ENCODE measurements at regions not wholly inside any gene's neighbourhood (a gene's known extent, or its start where the extent isn't known, plus 50 kb on each side); places are given as distances from the start of the nearest gene placed in this dataset.

DNA sequence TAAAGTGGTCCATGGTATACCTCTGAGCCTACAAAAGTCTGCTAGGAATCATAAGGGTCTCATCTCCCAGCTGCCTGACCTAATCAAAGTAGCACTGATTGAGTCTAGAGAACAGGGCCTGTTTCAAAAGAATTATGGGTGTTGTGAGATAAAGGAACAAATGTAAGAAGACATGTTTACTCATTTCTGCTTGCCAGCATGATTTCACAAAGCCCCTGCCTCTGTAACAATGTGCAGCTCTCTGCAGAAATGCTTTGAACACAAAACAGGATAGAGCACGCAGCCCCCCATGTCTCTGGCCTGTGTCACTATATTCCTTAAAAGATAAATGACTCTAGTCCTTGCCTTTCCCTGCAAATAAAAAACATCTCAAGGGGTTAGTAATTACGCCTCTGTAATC is 94.7 kb upstream of the IGSF10 start:
- Histone ChIP-seq H3K9me3 (ENCODE audit: insufficient read depth, low read length, severe bottlenecking) (no peaks in the 10 kb centered on the region), H3K9ac (ENCODE audit: low read depth, low read length) (no peak overlapping the region), H3K27ac (ENCODE audit: low read length) (no peak overlapping the region), H3K4me1 (ENCODE audit: insufficient read depth, low read length) (peaks cover 17% of the 10 kb centered on the region), H4K20me1 (ENCODE audit: insufficient read depth, low read length) (no peaks in the 10 kb centered on the region), H3K36me3 (ENCODE audit: insufficient read depth, low read length) (no peaks in the 10 kb centered on the region), H2AFZ (ENCODE audit: low read depth, low read length) (no peak overlapping the region), H3K79me2 (ENCODE audit: insufficient read depth, low read length) (no peaks in the 10 kb centered on the region), H3K4me2 (ENCODE audit: insufficient read depth, low read length) (no peak overlapping the region), H3K27me3 (ENCODE audit: insufficient read depth, low read length, poor library complexity) (no peaks in the 10 kb centered on the region), H3K4me3 (ENCODE audit: low read depth in 1 of 2, low read length in 2 of 2) (no peak overlapping the region)
- no peak for TF ChIP-seq EZH2 (IDR thresholded peaks at IDR 0.05; ENCODE audit: borderline replicate concordance, low read depth, low read length, severe bottlenecking)
- no peak for TF ChIP-seq CTCF (IDR thresholded peaks at IDR 0.05; ENCODE audit: borderline replicate concordance, extremely low read depth, low read length, poor library complexity, severe bottlenecking)
- ATAC-seq (ENCODE audit: insufficient read depth, low read depth) = no peak
- DNase-seq = no peak

- Histone ChIP-seq H3K27ac (ENCODE audit: low read length) (no peak overlapping the region), H3K9me3 (ENCODE audit: insufficient read depth, low read length, severe bottlenecking) (no peaks in the 10 kb centered on the region), H3K4me1 (ENCODE audit: insufficient read depth, low read length) (peaks cover 17% of the 10 kb centered on the region), H3K4me2 (ENCODE audit: insufficient read depth, low read length) (no peak overlapping the region), H3K9ac (ENCODE audit: low read depth, low read length) (no peak overlapping the region), H3K4me3 (ENCODE audit: low read depth in 1 of 2, low read length in 2 of 2) (no peak overlapping the region), H2AFZ (ENCODE audit: low read depth, low read length) (no peak overlapping the region), H3K79me2 (ENCODE audit: insufficient read depth, low read length) (no peaks in the 10 kb centered on the region), H3K27me3 (ENCODE audit: insufficient read depth, low read length, poor library complexity) (no peaks in the 10 kb centered on the region), H4K20me1 (ENCODE audit: insufficient read depth, low read length) (no peaks in the 10 kb centered on the region), H3K36me3 (ENCODE audit: insufficient read depth, low read length) (no peaks in the 10 kb centered on the region)
- ATAC-seq (ENCODE audit: insufficient read depth, low read depth) (no peak), DNase-seq (no peak)
- TF ChIP-seq CTCF (IDR thresholded peaks at IDR 0.05; ENCODE audit: borderline replicate concordance, extremely low read depth, low read length, poor library complexity, severe bottlenecking) (no peak), EZH2 (IDR thresholded peaks at IDR 0.05; ENCODE audit: borderline replicate concordance, low read depth, low read length, severe bottlenecking) (no peak)
Measured at GRCh38 chr3:151553888-151554287, 93.0 kb upstream of the IGSF10 start.

DNA sequence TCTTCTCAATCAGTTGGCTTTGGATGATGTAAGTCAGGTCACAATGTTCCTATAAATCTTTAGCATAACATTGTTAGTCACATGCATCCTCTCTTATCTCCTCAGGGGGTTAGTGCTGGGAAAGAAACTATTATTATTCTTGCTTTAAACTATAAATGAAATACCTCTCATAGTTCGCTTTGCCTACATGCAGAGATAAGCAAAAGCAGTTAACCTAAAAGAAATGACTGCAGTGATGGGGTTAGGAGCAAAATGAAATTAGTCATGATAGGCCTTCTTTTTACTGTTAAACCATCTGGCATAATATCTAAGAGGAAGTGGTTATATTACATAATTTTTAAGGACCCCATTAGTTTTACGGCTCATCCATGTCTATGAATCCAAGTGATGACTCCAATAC is 91.7 kb upstream of the IGSF10 start:
- no peaks in the 10 kb centered on the region for H3K79me2 ChIP-seq (ENCODE audit: insufficient read depth, low read length)
- no peak for TF ChIP-seq EZH2 (IDR thresholded peaks at IDR 0.05; ENCODE audit: borderline replicate concordance, low read depth, low read length, severe bottlenecking)
- H3K27me3 ChIP-seq (ENCODE audit: insufficient read depth, low read length, poor library complexity) = no peaks in the 10 kb centered on the region
- H4K20me1 ChIP-seq (ENCODE audit: insufficient read depth, low read length) = no peaks in the 10 kb centered on the region
- ATAC-seq (ENCODE audit: insufficient read depth, low read depth) = no peak
- no peak overlapping the region for H3K4me2 ChIP-seq (ENCODE audit: insufficient read depth, low read length)
- H3K9me3 ChIP-seq (ENCODE audit: insufficient read depth, low read length, severe bottlenecking) = no peaks in the 10 kb centered on the region
- no peak overlapping the region for H3K9ac ChIP-seq (ENCODE audit: low read depth, low read length)
- H3K4me1 ChIP-seq (ENCODE audit: insufficient read depth, low read length) = peaks cover 16% of the 10 kb centered on the region
- H3K27ac ChIP-seq (ENCODE audit: low read length) = peak overlapping the region; percentile 40; the same call in 1 of the 2 replicates
- no peak for DNase-seq
- H3K36me3 ChIP-seq (ENCODE audit: insufficient read depth, low read length) = no peaks in the 10 kb centered on the region
- no peak overlapping the region for H2AFZ ChIP-seq (ENCODE audit: low read depth, low read length)
- H3K4me3 ChIP-seq (ENCODE audit: low read depth in 1 of 2, low read length in 2 of 2) = no peak overlapping the region

- Histone ChIP-seq H3K27ac (ENCODE audit: low read length) (no peak overlapping the region), H4K20me1 (ENCODE audit: insufficient read depth, low read length) (no peaks in the 10 kb centered on the region), H2AFZ (ENCODE audit: low read depth, low read length) (no peak overlapping the region), H3K9ac (ENCODE audit: low read depth, low read length) (no peak overlapping the region), H3K36me3 (ENCODE audit: insufficient read depth, low read length) (no peaks in the 10 kb centered on the region), H3K4me3 (ENCODE audit: low read depth in 1 of 2, low read length in 2 of 2) (no peak overlapping the region), H3K79me2 (ENCODE audit: insufficient read depth, low read length) (no peaks in the 10 kb centered on the region), H3K27me3 (ENCODE audit: insufficient read depth, low read length, poor library complexity) (no peaks in the 10 kb centered on the region), H3K4me2 (ENCODE audit: insufficient read depth, low read length) (no peak overlapping the region), H3K4me1 (ENCODE audit: insufficient read depth, low read length) (peaks cover 12% of the 10 kb centered on the region), H3K9me3 (ENCODE audit: insufficient read depth, low read length, severe bottlenecking) (no peaks in the 10 kb centered on the region)
- TF ChIP-seq EZH2 (IDR thresholded peaks at IDR 0.05; ENCODE audit: borderline replicate concordance, low read depth, low read length, severe bottlenecking) (no peak), CTCF (IDR thresholded peaks at IDR 0.05; ENCODE audit: borderline replicate concordance, extremely low read depth, low read length, poor library complexity, severe bottlenecking) (no peak)
- ATAC-seq (ENCODE audit: insufficient read depth, low read depth) = no peak
- no peak for DNase-seq
Measured at GRCh38 chr3:151550642-151551041, 89.8 kb upstream of the IGSF10 start.

Data from DND-41 (cell line).